Brain microvascular endothelial cell (primary cell): ENCODE measurements at regions not wholly inside any gene's neighbourhood (a gene's known extent, or its start where the extent isn't known, plus 50 kb on each side); places are given as distances from the start of the nearest gene placed in this dataset.
"Not testable (repeated sequence)": the region's sequence is repeated elsewhere in the genome, so short reads cannot be mapped to it uniquely, and the experiment has no call there.

Experiments used
- DNase-seq: peaks from one replicate; pipeline ENCODE4 v3.0.0-alpha.2; 2020
- H3K27ac ChIP-seq: fragments of 250-450 bp; sonication (Bioruptor Pico); 2 replicates; pipeline ENCODE4 v1.5.1; 2020; ENCODE audit warnings: mild to moderate bottlenecking, moderate library complexity
- H3K27me3 ChIP-seq: fragments of 250-450 bp; sonication (Bioruptor Pico); replicated peaks from 2 replicates; pipeline ENCODE4 v1.5.1; 2020; ENCODE audit warnings: mild to moderate bottlenecking
- H3K36me3 ChIP-seq: fragments of 250-450 bp; sonication (Bioruptor Pico); replicated peaks from 2 replicates; pipeline ENCODE4 v1.5.1; 2020; ENCODE audit warnings: mild to moderate bottlenecking
- H3K4me3 ChIP-seq: 2 replicates; pipeline ENCODE4 v1.5.1; 2011; ENCODE audit warnings: low read depth, mild to moderate bottlenecking, control low read depth, low read length, moderate library complexity
- CTCF ChIP-seq: IDR thresholded peaks from 2 replicates; pipeline ENCODE4 v1.5.1; 2011; ENCODE audit warnings: low read depth, mild to moderate bottlenecking, moderate library complexity, low read length, control low read depth, inconsistent platforms; ENCODE audit errors: missing control alignments
- in situ Hi-C: cut with HindIII; loops from 2 replicates; pipeline ENCODE4 v1.10.0; 2017; ENCODE audit warnings: low sequenced_read_pairs, low pct_ligation_motif_present

GRCh38 chr6:137625100-137625661 is 131.0 kb upstream of the OLIG3 start:
- Histone ChIP-seq H3K27ac (no peak overlapping the region), H3K4me3 (no peak overlapping the region), H3K36me3 (no peaks in the 10 kb centered on the region), H3K27me3 (no peaks in the 10 kb centered on the region)
- in situ Hi-C loops = no loop called here
- no peak for DNase-seq
- TF ChIP-seq CTCF = no peak

GRCh38 chr6:137625808-137626207 is 131.6 kb upstream of the OLIG3 start:
- DNase-seq = no peak
- TF ChIP-seq CTCF = peak; percentile 11
- in situ Hi-C loops = no loop called here

GRCh38 chr6:137630666-137631065 is 136.5 kb upstream of the OLIG3 start:
- DNase-seq = no peak
- Histone ChIP-seq H3K4me3 (no peak overlapping the region), H3K27ac (no peak overlapping the region), H3K36me3 (no peaks in the 10 kb centered on the region), H3K27me3 (no peaks in the 10 kb centered on the region)
- no peak for TF ChIP-seq CTCF
- in situ Hi-C loops = no loop called here

More at GRCh38 chr6:137625808-137626207, 131.6 kb upstream of the OLIG3 start:
- no peaks in the 10 kb centered on the region for H3K36me3 ChIP-seq
- no peak overlapping the region for H3K4me3 ChIP-seq
- no peak overlapping the region for H3K27ac ChIP-seq
- H3K27me3 ChIP-seq = no peaks in the 10 kb centered on the region

GRCh38 chr6:137631323-137631722 is 137.1 kb upstream of the OLIG3 start:
- Histone ChIP-seq H3K36me3 (no peaks in the 10 kb centered on the region), H3K27ac (no peak overlapping the region), H3K27me3 (no peaks in the 10 kb centered on the region), H3K4me3 (no peak overlapping the region)
- no peak for DNase-seq
- no peak for TF ChIP-seq CTCF
- in situ Hi-C loops = no loop called here

GRCh38 chr6:137634177-137634576 is 140.0 kb upstream of the OLIG3 start:
- H3K36me3 ChIP-seq, H3K27me3 ChIP-seq, DNase-seq, in situ Hi-C loops, H3K27ac ChIP-seq, H3K4me3 ChIP-seq: not testable (repeated sequence)

- in situ Hi-C loops = no loop called here
- no peak overlapping the region for H3K27ac ChIP-seq
- DNase-seq = peak; percentile 95
- no peaks in the 10 kb centered on the region for H3K36me3 ChIP-seq
- no peak for TF ChIP-seq CTCF
- H3K4me3 ChIP-seq = no peak overlapping the region
- H3K27me3 ChIP-seq = no peaks in the 10 kb centered on the region
Measured at GRCh38 chr6:137637121-137637520, 142.9 kb upstream of the OLIG3 start.
